ENCODE measurements at regions not wholly inside any gene's neighbourhood (a gene's known extent, or its start where the extent isn't known, plus 50 kb on each side); places are given as distances from the start of the nearest gene placed in this dataset.

- TF ChIP-seq SPI1 (IDR thresholded peaks at IDR 0.05; ENCODE audit: borderline replicate concordance, low read depth) (no peak), POLR2AphosphoS5 (IDR thresholded peaks at IDR 0.05; ENCODE audit: low read depth) (no peak), REST (IDR thresholded peaks at IDR 0.05; ENCODE audit: insufficient replicate concordance, low read depth) (no peak), CTCF (IDR thresholded peaks at IDR 0.05; ENCODE audit: insufficient read depth, low read length) (no peak), GABPA (IDR thresholded peaks at IDR 0.05; ENCODE audit: low read depth) (no peak)
Observed at GRCh38 chr11:19576054-19576453, 136.6 kb upstream of the NAV2 start.

GRCh38 chr11:19574916-19575315 is 137.7 kb upstream of the NAV2 start:
- Histone ChIP-seq H3K4me3 (replicated peaks; ENCODE audit: insufficient read depth, low read length) (no peak overlapping the region), H3K27me3 (ENCODE audit: insufficient read depth, poor library complexity, severe bottlenecking) (no peaks in the 10 kb centered on the region), H3K27ac (replicated peaks) (no peak overlapping the region)
- DNase-seq (ENCODE audit: low read depth in 1 of 2, low spot score in 1 of 2), result no peak
- TF ChIP-seq SPI1 (IDR thresholded peaks at IDR 0.05; ENCODE audit: borderline replicate concordance, low read depth) (no peak), REST (IDR thresholded peaks at IDR 0.05; ENCODE audit: insufficient replicate concordance, low read depth) (no peak), CTCF (IDR thresholded peaks at IDR 0.05; ENCODE audit: insufficient read depth, low read length) (no peak), GABPA (IDR thresholded peaks at IDR 0.05; ENCODE audit: low read depth) (no peak), POLR2AphosphoS5 (IDR thresholded peaks at IDR 0.05; ENCODE audit: low read depth) (no peak)

More at GRCh38 chr11:19576054-19576453, 136.6 kb upstream of the NAV2 start:
- no peak overlapping the region for H3K27ac ChIP-seq (replicated peaks)
- no peak for DNase-seq (ENCODE audit: low read depth in 1 of 2, low spot score in 1 of 2)
- no peak overlapping the region for H3K4me3 ChIP-seq (replicated peaks; ENCODE audit: insufficient read depth, low read length)
- H3K27me3 ChIP-seq (ENCODE audit: insufficient read depth, poor library complexity, severe bottlenecking), result no peaks in the 10 kb centered on the region

- no peak for TF ChIP-seq CTCF (IDR thresholded peaks at IDR 0.05; ENCODE audit: insufficient read depth, low read length)
- no peak for TF ChIP-seq REST (IDR thresholded peaks at IDR 0.05; ENCODE audit: insufficient replicate concordance, low read depth)
- no peak for TF ChIP-seq GABPA (IDR thresholded peaks at IDR 0.05; ENCODE audit: low read depth)
- no peak for TF ChIP-seq SPI1 (IDR thresholded peaks at IDR 0.05; ENCODE audit: borderline replicate concordance, low read depth)
- no peak for TF ChIP-seq POLR2AphosphoS5 (IDR thresholded peaks at IDR 0.05; ENCODE audit: low read depth)
- Histone ChIP-seq H3K27me3 (ENCODE audit: insufficient read depth, poor library complexity, severe bottlenecking) (no peaks in the 10 kb centered on the region), H3K27ac (replicated peaks) (no peak overlapping the region), H3K4me3 (replicated peaks; ENCODE audit: insufficient read depth, low read length) (no peak overlapping the region)
- DNase-seq (ENCODE audit: low read depth in 1 of 2, low spot score in 1 of 2), result no peak
Observed at GRCh38 chr11:19573666-19574065, 139.0 kb upstream of the NAV2 start.

Data from HL-60 (cell line).